HEK293 (cell line): ENCODE measurements at regions not wholly inside any gene's neighbourhood (a gene's known extent, or its start where the extent isn't known, plus 50 kb on each side); places are given as distances from the start of the nearest gene placed in this dataset.
"Not testable (repeated sequence)": the region's sequence is repeated elsewhere in the genome, so short reads cannot be mapped to it uniquely, and the experiment has no call there.

Experiments
- CTCF ChIA-PET: fragments of 350-600 bp; formaldehyde crosslinking; extraction: SDS; loops from one replicate; lab custom pipeline; 2021; ENCODE audit warnings: antibody characterized with exemption; lab: Yijun Ruan, JAX
- POLR2A ChIA-PET: fragments of 300-600 bp; formaldehyde crosslinking; extraction: SDS; loops from one replicate; lab custom pipeline; 2020; ENCODE audit warnings: antibody characterized with exemption, inconsistent platforms; lab: Yijun Ruan, JAX
- H3K27ac ChIP-seq: fragments of 200-500 bp; sonication (Bioruptor generic); 2 replicates; pipeline ENCODE4 v1.5.1; 2014; ENCODE audit warnings: low read depth, low read length, control low read depth, inconsistent platforms; ENCODE audit errors: extremely low read depth
- H3K36me3 ChIP-seq, 2 experiments: fragments of 200-500 bp in 1 of 2; sonication (Bioruptor generic) in 1 of 2; 1 replicate in 1 of 2; 2 replicates in 1 of 2; pipeline ENCODE4 v1.5.1; 2014 to 2017; ENCODE audit warnings: inconsistent platforms in 2 of 2, low read length in 2 of 2; ENCODE audit not compliant: control insufficient read depth in 2 of 2, insufficient read depth in 1 of 2
- H3K4me1 ChIP-seq: fragments of 200-500 bp; sonication (Bioruptor generic); 2 replicates; pipeline ENCODE4 v1.5.1; 2014; ENCODE audit warnings: mild to moderate bottlenecking, low read length, inconsistent platforms; ENCODE audit not compliant: control insufficient read depth, insufficient read depth
- H3K4me3 ChIP-seq: 2 replicates; pipeline ENCODE4 v1.5.1; 2011; ENCODE audit warnings: low read depth, mild to moderate bottlenecking, control low read depth, low read length, moderate library complexity
- H3K9me3 ChIP-seq: fragments of 200-500 bp; sonication (Bioruptor generic); 2 replicates; pipeline ENCODE4 v1.5.1; 2014; ENCODE audit warnings: low read depth, low read length, inconsistent platforms; ENCODE audit not compliant: control insufficient read depth, insufficient read depth
- CTCF ChIP-seq: fragments of 450-650 bp; formaldehyde crosslinking; IDR thresholded peaks from 2 replicates; pipeline ENCODE4 v1.5.1; 2016; ENCODE audit warnings: missing biosample characterization, missing genetic modification characterization
- EGR2 ChIP-seq: fragments of 450-650 bp; formaldehyde crosslinking; IDR thresholded peaks from 2 replicates; pipeline ENCODE4 v1.5.1; 2016; ENCODE audit warnings: low read depth, missing biosample characterization, missing genetic modification characterization
- FEZF1 ChIP-seq: fragments of 450-650 bp; formaldehyde crosslinking; IDR thresholded peaks from 2 replicates; pipeline ENCODE4 v1.5.1; 2016; ENCODE audit warnings: missing biosample characterization, missing genetic modification characterization
- GLIS1 ChIP-seq: fragments of 450-650 bp; formaldehyde crosslinking; IDR thresholded peaks from 2 replicates; pipeline ENCODE4 v1.5.1; 2016; ENCODE audit warnings: missing biosample characterization, missing genetic modification characterization
- GLIS2 ChIP-seq: fragments of 450-650 bp; formaldehyde crosslinking; IDR thresholded peaks from 2 replicates; pipeline ENCODE4 v1.5.1; 2016; ENCODE audit warnings: missing biosample characterization, missing genetic modification characterization
- KLF1 ChIP-seq: fragments of 450-650 bp; formaldehyde crosslinking; IDR thresholded peaks from 2 replicates; pipeline ENCODE4 v1.5.1; 2016; ENCODE audit warnings: missing biosample characterization, missing genetic modification characterization
- KLF16 ChIP-seq: fragments of 450-650 bp; formaldehyde crosslinking; IDR thresholded peaks from 2 replicates; pipeline ENCODE4 v1.5.1; 2017; ENCODE audit warnings: missing biosample characterization, missing genetic modification characterization
- MYNN ChIP-seq: fragments of 450-650 bp; formaldehyde crosslinking; IDR thresholded peaks from 2 replicates; pipeline ENCODE4 v1.5.1; 2016; ENCODE audit warnings: missing biosample characterization, missing genetic modification characterization, borderline replicate concordance
- ZFHX2 ChIP-seq: fragments of 450-650 bp; formaldehyde crosslinking; conservative IDR thresholded peaks from 2 replicates; pipeline ENCODE4 v1.5.1; 2016; ENCODE audit warnings: missing biosample characterization, missing genetic modification characterization
- ZFP3 ChIP-seq: fragments of 450-650 bp; formaldehyde crosslinking; IDR thresholded peaks from 2 replicates; pipeline ENCODE4 v1.5.1; 2016; ENCODE audit warnings: low read depth, missing biosample characterization, missing genetic modification characterization
- ZNF501 ChIP-seq: fragments of 450-650 bp; formaldehyde crosslinking; IDR thresholded peaks from 2 replicates; pipeline ENCODE4 v1.5.1; 2016; ENCODE audit warnings: missing biosample characterization, missing genetic modification characterization
- ZNF548 ChIP-seq: fragments of 450-650 bp; formaldehyde crosslinking; IDR thresholded peaks from 2 replicates; pipeline ENCODE4 v1.5.1; 2016; ENCODE audit warnings: missing biosample characterization, missing genetic modification characterization
- ZNF585B ChIP-seq: fragments of 450-650 bp; formaldehyde crosslinking; IDR thresholded peaks from 2 replicates; pipeline ENCODE4 v1.5.1; 2016; ENCODE audit warnings: missing biosample characterization, missing genetic modification characterization
- ZNF596 ChIP-seq: fragments of 450-650 bp; IDR thresholded peaks from 2 replicates; pipeline ENCODE4 v1.5.0; 2018; ENCODE audit warnings: missing biosample characterization, mild to moderate bottlenecking, missing genetic modification characterization, moderate library complexity
- ZNF660 ChIP-seq: fragments of 450-650 bp; IDR thresholded peaks from 2 replicates; pipeline ENCODE4 v1.5.1; 2018; ENCODE audit warnings: missing biosample characterization, mild to moderate bottlenecking, missing genetic modification characterization
- ZNF692 ChIP-seq: fragments of 450-650 bp; formaldehyde crosslinking; IDR thresholded peaks from 2 replicates; pipeline ENCODE4 v1.5.1; 2016; ENCODE audit warnings: missing biosample characterization, missing genetic modification characterization

GRCh38 chr5:119299242-119299614, 56.6 kb upstream of the TNFAIP8 start:
- H3K9me3 ChIP-seq, POLR2A ChIA-PET, H3K4me3 ChIP-seq, H3K27ac ChIP-seq, CTCF ChIA-PET, H3K36me3 ChIP-seq: not testable (repeated sequence)
- 0 out of 2 replicates have a peak, but pooled peaks have one; percentile 32 for TF ChIP-seq ZNF596
- peaks cover 22% of the 10 kb centered on the region for H3K4me1 ChIP-seq

GRCh38 chr5:119299615-119300310, 56.1 kb upstream of the TNFAIP8 start:
- Histone ChIP-seq H3K4me1 (peaks cover 28% of the 10 kb centered on the region), H3K27ac (peak overlapping the region; percentile 61; the same call in 1 of the 2 replicates)
- H3K36me3 ChIP-seq, H3K9me3 ChIP-seq, POLR2A ChIA-PET: not testable (repeated sequence)
- peak; percentile 55; the same call in 1 of the 2 replicates for TF ChIP-seq CTCF (tag by site-specific recombination)
- TF ChIP-seq ZNF596 = 0 out of 2 replicates have a peak, but pooled peaks have one; percentile 0
- TF ChIP-seq GLIS1 (tag by site-specific recombination) = peak; percentile 40; the same call in 1 of the 2 replicates
- 0 out of 2 replicates have a peak, but pooled peaks have one; percentile 20 for TF ChIP-seq GLIS2 (tag by site-specific recombination)
- TF ChIP-seq EGR2 (tag by site-specific recombination) = 0 out of 2 replicates have a peak, but pooled peaks have one; percentile 6
- TF ChIP-seq ZNF501 (tag by site-specific recombination) = 0 out of 2 replicates have a peak, but pooled peaks have one; percentile 28
- TF ChIP-seq ZNF692 (tag by site-specific recombination) = peak; percentile 90
- peak; percentile 32; the same call in 1 of the 2 replicates for TF ChIP-seq ZFHX2
- TF ChIP-seq KLF1 (tag by site-specific recombination) = peak; percentile 60; the same call in 1 of the 2 replicates
- peak; percentile 7; the same call in 1 of the 2 replicates for TF ChIP-seq FEZF1 (tag by site-specific recombination)
- TF ChIP-seq MYNN (tag by site-specific recombination) = peak; percentile 95
- TF ChIP-seq, all 188 proteins: peak for 11; not testable (repeated sequence) for 177
- H3K4me3 ChIP-seq, CTCF ChIA-PET: not testable (repeated sequence)

GRCh38 chr5:119300311-119300670, 55.5 kb upstream of the TNFAIP8 start:
- POLR2A ChIA-PET = no interaction called here
- Histone ChIP-seq H3K4me1 (peaks cover 30% of the 10 kb centered on the region), H3K9me3 (no peaks in the 10 kb centered on the region), H3K36me3 (no peaks in the 10 kb centered on the region), H3K4me3 (no peak overlapping the region), H3K27ac (peak overlapping the region; percentile 61; the same call in 1 of the 2 replicates)
- no peak for TF ChIP-seq ZNF548
- no peak for TF ChIP-seq KLF16 (tag by site-specific recombination)
- no peak for TF ChIP-seq ZNF660 (tag by site-specific recombination)
- CTCF ChIA-PET = no interaction called here

GRCh38 chr5:119301210-119301609, 54.6 kb upstream of the TNFAIP8 start:
- ChIA-PET CTCF (interaction anchor here (0.6 to 1.0 kb wide), 4 partner anchors 30 to 638 kb away, joined by 3 to 5 read pairs (median 4); no protein-coding TSS in a partner anchor), POLR2A (interaction anchor here (0.9 kb wide), 1 partner anchor 13 kb away, joined by 3 read pairs; no protein-coding TSS in a partner anchor)
- H3K4me3 ChIP-seq = no peak overlapping the region
- no peak for TF ChIP-seq ZNF585B (tag by site-specific recombination)
- TF ChIP-seq ZFP3 (tag by site-specific recombination) = peak; percentile 82
- H3K27ac ChIP-seq = no peak overlapping the region
- H3K4me1 ChIP-seq = peaks cover 30% of the 10 kb centered on the region
- H3K9me3 ChIP-seq = no peaks in the 10 kb centered on the region
- H3K36me3 ChIP-seq = no peaks in the 10 kb centered on the region
